Fibroblast of skin of scalp (primary cell): ENCODE measurements at regions not wholly inside any gene's neighbourhood (a gene's known extent, or its start where the extent isn't known, plus 50 kb on each side); places are given as distances from the start of the nearest gene placed in this dataset.
"Not testable (repeated sequence)": the region's sequence is repeated elsewhere in the genome, so short reads cannot be mapped to it uniquely, and the experiment has no call there.

Experiments used
- DNase-seq: peaks from one replicate; pipeline ENCODE4 v3.0.0-alpha.2; 2013

- no peak for DNase-seq
Observed at GRCh38 chr4:135032670-135033069, 831.1 kb upstream of the PABPC4L start.

- no peak for DNase-seq
Observed at GRCh38 chr4:135015771-135016170, 814.2 kb upstream of the PABPC4L start.

- DNase-seq, result no peak
Observed at GRCh38 chr4:135007400-135007799, 805.8 kb upstream of the PABPC4L start.

- no peak for DNase-seq
Observed at GRCh38 chr4:134999169-134999568, 797.6 kb upstream of the PABPC4L start.

GRCh38 chr4:134961963-134962362 is 760.4 kb upstream of the PABPC4L start:
- no peak for DNase-seq

GRCh38 chr4:134958862-134959261 is 757.3 kb upstream of the PABPC4L start:
- no peak for DNase-seq

- DNase-seq, result no peak
Observed at GRCh38 chr4:134955059-134955458, 753.5 kb upstream of the PABPC4L start.

GRCh38 chr4:134952775-134953174 is 751.2 kb upstream of the PABPC4L start:
- no peak for DNase-seq

GRCh38 chr4:134952305-134952704 is 750.7 kb upstream of the PABPC4L start:
- DNase-seq, result no peak

GRCh38 chr4:134948110-134948642 is 746.6 kb upstream of the PABPC4L start:
- DNase-seq, result no peak

GRCh38 chr4:134944115-134944514 is 742.5 kb upstream of the PABPC4L start:
- no peak for DNase-seq

- DNase-seq, result no peak
Observed at GRCh38 chr4:134936014-134936413, 734.4 kb upstream of the PABPC4L start.

- DNase-seq, result no peak
Observed at GRCh38 chr4:134935320-134935719, 733.7 kb upstream of the PABPC4L start.

GRCh38 chr4:134934036-134934808 is 732.6 kb upstream of the PABPC4L start:
- DNase-seq, result no peak

GRCh38 chr4:134915355-134915754 is 713.8 kb upstream of the PABPC4L start:
- DNase-seq, result no peak

- not testable (repeated sequence) for DNase-seq
Observed at GRCh38 chr4:134914250-134914649, 712.7 kb upstream of the PABPC4L start.

- no peak for DNase-seq
Observed at GRCh38 chr4:134911941-134912340, 710.4 kb upstream of the PABPC4L start.

- peak; percentile 9 for DNase-seq
Observed at GRCh38 chr4:134906404-134907023, 704.9 kb upstream of the PABPC4L start.

- DNase-seq, result no peak
Observed at GRCh38 chr4:134905061-134905460, 703.5 kb upstream of the PABPC4L start.

GRCh38 chr4:134888156-134888555 is 686.6 kb upstream of the PABPC4L start:
- DNase-seq, result no peak

- DNase-seq, result no peak
Observed at GRCh38 chr4:134885436-134885835, 683.8 kb upstream of the PABPC4L start.

- DNase-seq, result no peak
Observed at GRCh38 chr4:134883831-134884449, 682.4 kb upstream of the PABPC4L start.

GRCh38 chr4:134879019-134879418 is 677.4 kb upstream of the PABPC4L start:
- DNase-seq, result no peak

- DNase-seq, result no peak
Observed at GRCh38 chr4:134867027-134867426, 665.4 kb upstream of the PABPC4L start.
